Thoracic aorta (tissue), 2 donors: ENCODE measurements at regions not wholly inside any gene's neighbourhood (a gene's known extent, or its start where the extent isn't known, plus 50 kb on each side); places are given as distances from the start of the nearest gene placed in this dataset.

ENCODE experiments used
- ATAC-seq: fragments of 150-250 bp; one replicate; pipeline ENCODE4 v1.8.0; 2017; ENCODE audit warnings: low read depth; ENCODE audit not compliant: insufficient number of reproducible peaks, low FRiP score
- DNase-seq: peaks from one replicate; pipeline ENCODE4 v3.0.0-alpha.2; 2020; ENCODE audit warnings: low spot score
- H3K27ac ChIP-seq, 2 donors: fragments of 200-600 bp; sonication (generic); 1 replicate in 1 of 2; 2 replicates in 1 of 2; pipeline ENCODE4 v1.5.1; 2016; ENCODE audit warnings: mild to moderate bottlenecking in 2 of 2, moderate library complexity in 2 of 2
- H3K27me3 ChIP-seq: fragments of 200-600 bp; sonication (generic); replicated peaks from 2 replicates; pipeline ENCODE4 v1.6.0; 2016; ENCODE audit warnings: mild to moderate bottlenecking; ENCODE audit not compliant: insufficient read depth
- H3K36me3 ChIP-seq: fragments of 200-600 bp; sonication (generic); one replicate; pipeline ENCODE4 v1.5.1; 2016
- H3K4me1 ChIP-seq, 2 donors: fragments of 200-600 bp; sonication (generic); 1 replicate in 1 of 2; 2 replicates in 1 of 2; pipeline versions ENCODE4 v1.5.1 to v1.6.0; 2016; ENCODE audit warnings: low read depth in 2 of 2, mild to moderate bottlenecking in 1 of 2; ENCODE audit not compliant: control insufficient read depth in 1 of 2
- H3K4me3 ChIP-seq: fragments of 200-600 bp; sonication (generic); 2 replicates; pipeline ENCODE4 v1.5.1; 2016; ENCODE audit warnings: mild to moderate bottlenecking
- H3K9me3 ChIP-seq: fragments of 200-600 bp; sonication (generic); 2 replicates; pipeline ENCODE4 v1.5.1; 2016
- TF ChIP-seq, protein P1 (sequence below): fragments of 200-600 bp; sonication (generic); IDR thresholded peaks from one replicate; pipeline ENCODE4 v1.5.1; 2019; ENCODE audit warnings: antibody characterized with exemption

DNA sequence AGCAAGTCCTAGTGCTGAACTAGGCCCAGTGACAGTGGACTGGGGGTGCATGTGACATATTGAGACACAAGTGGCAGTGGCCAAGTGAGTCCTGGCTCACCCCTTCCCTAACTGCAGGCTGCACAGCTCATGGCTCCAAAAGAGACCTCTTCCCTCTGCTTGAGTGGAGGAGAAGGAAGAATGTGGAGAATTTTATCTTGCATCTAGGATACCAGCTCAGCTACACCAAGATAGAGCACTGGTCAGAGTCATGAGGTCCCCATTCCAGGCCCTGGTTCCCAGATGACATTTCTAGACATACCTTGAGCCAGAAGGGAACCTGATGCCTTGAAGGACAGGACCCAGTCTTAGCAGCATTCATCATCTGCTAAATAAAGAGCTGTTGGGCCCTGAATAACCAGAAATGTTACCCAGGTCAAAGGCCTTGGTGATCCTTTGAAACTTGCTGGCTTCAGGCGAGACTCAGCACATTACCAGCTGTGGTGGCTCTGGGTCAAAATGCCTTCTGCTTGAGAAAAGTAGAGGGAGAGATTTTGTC, 114.5 kb downstream of the CDC14C start:
- Histone ChIP-seq H3K36me3 (no peaks in the 10 kb centered on the region), H3K27me3 (no peaks in the 10 kb centered on the region), H3K4me3 (no peak overlapping the region), H3K27ac (no peak overlapping the region), H3K4me1 (no peaks in the 10 kb centered on the region), H3K9me3 (no peaks in the 10 kb centered on the region)
- ATAC-seq (no peak), DNase-seq (no peak)
- TF ChIP-seq, protein P1, sequence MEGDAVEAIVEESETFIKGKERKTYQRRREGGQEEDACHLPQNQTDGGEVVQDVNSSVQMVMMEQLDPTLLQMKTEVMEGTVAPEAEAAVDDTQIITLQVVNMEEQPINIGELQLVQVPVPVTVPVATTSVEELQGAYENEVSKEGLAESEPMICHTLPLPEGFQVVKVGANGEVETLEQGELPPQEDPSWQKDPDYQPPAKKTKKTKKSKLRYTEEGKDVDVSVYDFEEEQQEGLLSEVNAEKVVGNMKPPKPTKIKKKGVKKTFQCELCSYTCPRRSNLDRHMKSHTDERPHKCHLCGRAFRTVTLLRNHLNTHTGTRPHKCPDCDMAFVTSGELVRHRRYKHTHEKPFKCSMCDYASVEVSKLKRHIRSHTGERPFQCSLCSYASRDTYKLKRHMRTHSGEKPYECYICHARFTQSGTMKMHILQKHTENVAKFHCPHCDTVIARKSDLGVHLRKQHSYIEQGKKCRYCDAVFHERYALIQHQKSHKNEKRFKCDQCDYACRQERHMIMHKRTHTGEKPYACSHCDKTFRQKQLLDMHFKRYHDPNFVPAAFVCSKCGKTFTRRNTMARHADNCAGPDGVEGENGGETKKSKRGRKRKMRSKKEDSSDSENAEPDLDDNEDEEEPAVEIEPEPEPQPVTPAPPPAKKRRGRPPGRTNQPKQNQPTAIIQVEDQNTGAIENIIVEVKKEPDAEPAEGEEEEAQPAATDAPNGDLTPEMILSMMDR: no peak

GRCh38 chr7:49060743-49061142, 136.4 kb downstream of the CDC14C start:
- TF ChIP-seq, protein P1: no peak
- DNase-seq (no peak), ATAC-seq (no peak)
- no peak overlapping the region for H3K27ac ChIP-seq
- H3K9me3 ChIP-seq: no peaks in the 10 kb centered on the region
- no peaks in the 10 kb centered on the region for H3K36me3 ChIP-seq
- H3K4me1 ChIP-seq: no peaks in the 10 kb centered on the region
- no peak overlapping the region for H3K4me3 ChIP-seq
- H3K27me3 ChIP-seq: no peaks in the 10 kb centered on the region

DNA sequence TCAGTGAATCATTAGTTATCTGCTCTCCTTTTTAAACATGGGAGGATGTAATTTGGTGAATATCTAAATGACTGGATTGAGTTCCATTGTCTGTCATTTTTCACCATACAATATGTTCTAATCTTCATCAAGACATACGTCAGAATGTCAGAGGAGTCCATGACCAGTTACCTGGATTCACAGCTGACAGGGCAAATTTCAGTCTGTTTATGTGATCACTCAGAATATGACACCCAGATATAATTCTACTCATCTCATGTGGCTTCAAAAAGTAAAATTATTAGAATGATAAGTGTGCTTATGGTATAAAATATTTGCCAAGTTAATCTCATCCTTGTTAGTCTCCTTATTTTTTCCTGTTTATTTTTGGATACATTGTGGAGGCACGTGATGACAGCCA, 150.2 kb downstream of the CDC14C start:
- no peak for ATAC-seq
- Histone ChIP-seq H3K4me3 (no peak overlapping the region), H3K27ac (no peak overlapping the region), H3K9me3 (no peaks in the 10 kb centered on the region), H3K4me1 (no peaks in the 10 kb centered on the region), H3K36me3 (no peaks in the 10 kb centered on the region), H3K27me3 (no peaks in the 10 kb centered on the region)
- TF ChIP-seq, protein P1: no peak
- DNase-seq: no peak

DNA sequence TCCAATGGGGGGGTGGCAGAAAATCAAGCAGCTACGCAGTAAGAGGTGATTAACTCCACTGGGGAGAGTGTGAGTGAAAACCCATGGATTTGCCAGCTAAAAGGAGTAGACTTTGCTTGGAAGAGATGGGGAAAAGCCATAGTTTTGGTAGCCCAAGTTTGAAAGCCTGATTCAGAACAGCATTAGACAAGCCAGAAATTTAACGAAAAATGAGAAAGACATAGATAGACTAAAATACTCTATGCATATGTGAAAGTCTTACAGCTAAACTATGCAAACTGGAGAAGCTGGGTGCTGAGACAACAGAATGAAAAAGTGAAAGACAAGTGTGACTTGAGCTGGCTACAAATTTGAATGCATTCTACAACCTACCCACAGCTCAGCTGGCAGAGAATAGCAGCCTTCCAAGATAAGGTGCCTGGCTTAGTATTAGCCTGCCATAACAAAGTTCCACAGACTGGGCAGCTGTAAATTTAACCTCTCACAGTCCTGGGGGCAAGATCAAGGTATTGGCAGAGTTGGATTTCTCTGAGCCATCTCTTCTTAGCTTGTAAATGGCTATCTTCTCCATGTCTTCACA, 156.6 kb downstream of the CDC14C start:
- ATAC-seq (no peak), DNase-seq (no peak)
- H3K4me3 ChIP-seq: no peak overlapping the region
- no peaks in the 10 kb centered on the region for H3K4me1 ChIP-seq
- H3K27me3 ChIP-seq: no peaks in the 10 kb centered on the region
- TF ChIP-seq, protein P1: no peak
- no peaks in the 10 kb centered on the region for H3K9me3 ChIP-seq
- no peak overlapping the region for H3K27ac ChIP-seq
- no peaks in the 10 kb centered on the region for H3K36me3 ChIP-seq

DNA sequence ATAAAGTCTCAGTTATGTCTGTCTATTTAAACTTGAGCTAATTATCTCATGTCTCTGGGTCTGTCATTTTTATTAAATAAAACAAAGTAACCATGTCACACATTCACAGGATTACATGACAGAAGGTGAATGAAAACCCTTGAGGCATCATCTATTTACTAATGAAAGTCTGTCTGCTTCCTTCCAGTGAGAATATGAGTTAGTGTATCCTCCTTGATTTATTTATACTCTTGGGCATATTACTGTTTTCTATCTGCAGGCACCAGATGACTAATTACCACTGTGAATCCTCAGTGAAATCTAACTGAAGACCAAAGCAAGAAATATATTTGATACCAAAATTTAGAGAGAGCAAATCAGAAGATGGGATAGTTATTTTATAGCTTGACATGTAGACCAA, 163.7 kb downstream of the CDC14C start:
- Histone ChIP-seq H3K4me3 (no peak overlapping the region), H3K9me3 (no peaks in the 10 kb centered on the region), H3K27ac (no peak overlapping the region), H3K4me1 (no peaks in the 10 kb centered on the region), H3K36me3 (no peaks in the 10 kb centered on the region), H3K27me3 (no peaks in the 10 kb centered on the region)
- TF ChIP-seq, protein P1: no peak
- no peak for DNase-seq
- ATAC-seq: no peak
